HG02970 (cell line): ENCODE measurements at regions not wholly inside any gene's neighbourhood (a gene's known extent, or its start where the extent isn't known, plus 50 kb on each side); places are given as distances from the start of the nearest gene placed in this dataset.
"Not testable (repeated sequence)": the region's sequence is repeated elsewhere in the genome, so short reads cannot be mapped to it uniquely, and the experiment has no call there.

Experiments
- ATAC-seq: cut with Tn5 transposase; IDR thresholded peaks from one replicate; pipeline ENCODE4 v1.9.1; 2021; ENCODE audit warnings: mild to moderate bottlenecking, moderate library complexity, moderate number of reproducible peaks; ENCODE audit not compliant: unreplicated experiment, low FRiP score

GRCh38 chr9:42568942-42569556 is 385.6 kb downstream of the SPATA31A6 start:
- ATAC-seq: not testable (repeated sequence)

DNA sequence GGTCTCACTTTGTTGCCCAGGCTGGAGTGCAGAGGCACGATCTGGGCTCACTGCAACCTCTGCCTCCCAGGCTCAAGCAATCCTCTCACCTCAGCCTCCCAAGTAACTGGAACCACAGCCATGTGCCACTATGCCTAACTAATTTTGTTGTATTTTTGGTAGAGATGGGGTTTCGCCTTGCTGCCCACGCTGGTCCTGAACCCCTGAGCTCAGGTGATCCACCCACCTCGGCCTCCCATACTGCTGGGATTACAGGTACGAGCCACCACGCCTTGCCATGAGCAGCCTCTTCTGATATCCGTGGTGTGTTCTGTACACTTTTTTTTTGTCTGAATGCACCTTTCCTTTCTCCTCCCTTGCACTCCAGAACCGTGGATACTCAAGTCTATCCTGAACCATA is 394.4 kb downstream of the SPATA31A6 start:
- not testable (repeated sequence) for ATAC-seq
